Sigmoid colon (tissue), 4 donors: ENCODE measurements at regions not wholly inside any gene's neighbourhood (a gene's known extent, or its start where the extent isn't known, plus 50 kb on each side); places are given as distances from the start of the nearest gene placed in this dataset.

Experiments
- CTCF ChIP-seq, 4 experiments: fragments of 450-650 bp in 3 of 4; fragments of 200-600 bp in 1 of 4; IDR thresholded peaks; one replicate each; pipeline ENCODE4 v1.5.1; 2016 to 2019; ENCODE audit warnings: antibody characterized with exemption in 4 of 4, mild to moderate bottlenecking in 3 of 4, moderate library complexity in 2 of 4
- EP300 ChIP-seq, 4 donors: sonication (generic); formaldehyde crosslinking; IDR thresholded peaks; one replicate each; pipeline ENCODE4 v1.6.1; 2017; ENCODE audit warnings: antibody characterized with exemption in 4 of 4
- POLR2A ChIP-seq, 2 donors: fragments of 450-650 bp; IDR thresholded peaks; one replicate each; pipeline ENCODE4 v1.6.1; 2016; ENCODE audit warnings: antibody characterized with exemption in 2 of 2, mild to moderate bottlenecking in 2 of 2, moderate library complexity in 2 of 2
- POLR2AphosphoS5 ChIP-seq, 4 donors: sonication (generic); formaldehyde crosslinking; IDR thresholded peaks; one replicate each; pipeline ENCODE4 v1.6.1; 2017; ENCODE audit warnings: antibody characterized with exemption in 4 of 4

GRCh38 chr20:23234311-23235078, 116.1 kb upstream of the NXT1 start:
- TF ChIP-seq POLR2A (IDR thresholded peaks at IDR 0.05) (no peak), CTCF (IDR thresholded peaks at IDR 0.05) (no peak), EP300 (IDR thresholded peaks at IDR 0.05) (no peak), POLR2AphosphoS5 (IDR thresholded peaks at IDR 0.05) (no peak)
